Right ventricle myocardium inferior (tissue), 1 donor: ENCODE measurements at regions not wholly inside any gene's neighbourhood (a gene's known extent, or its start where the extent isn't known, plus 50 kb on each side); places are given as distances from the start of the nearest gene placed in this dataset.

Experiments used
- ATAC-seq: fragments of 200-7000 bp; cut with Tn5 transposase; one replicate; pipeline ENCODE4 v1.9.1; 2020; ENCODE audit warnings: mild to moderate bottlenecking, moderate library complexity
- DNase-seq: peaks from one replicate; pipeline ENCODE4 v3.0.0; 2021; ENCODE audit errors: missing footprints
- intact Hi-C: fragments of 100-400 bp; cut with DNase I; formaldehyde crosslinking; loops from one replicate; pipeline ENCODE4 v1.11.0; 2022
- donor health status: DM: no; HTN: yes; CAD: no; lungs with severe emphysema.

DNA sequence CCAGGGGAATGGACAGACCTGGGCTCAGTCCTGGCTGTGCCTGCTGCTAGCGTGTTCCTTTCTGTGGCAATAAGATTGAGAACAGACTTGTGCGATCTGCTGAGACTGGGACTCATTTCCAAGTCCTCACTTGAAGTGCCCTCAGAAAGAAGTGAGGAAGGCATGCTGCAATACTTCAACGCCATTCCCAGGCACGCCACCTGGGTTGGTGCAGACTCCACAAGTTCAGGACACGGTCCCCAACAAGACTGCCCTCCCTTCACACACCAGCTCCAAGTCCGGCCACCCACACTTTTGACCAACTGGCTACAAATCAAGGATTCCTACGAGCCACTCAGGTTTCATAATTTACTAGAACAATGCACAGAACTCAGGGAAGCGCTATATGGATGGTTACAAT lies 391.8 kb upstream of the SULF2 start:
- ATAC-seq (no peak), DNase-seq (no peak)
- intact Hi-C loops, result no loop called here

DNA sequence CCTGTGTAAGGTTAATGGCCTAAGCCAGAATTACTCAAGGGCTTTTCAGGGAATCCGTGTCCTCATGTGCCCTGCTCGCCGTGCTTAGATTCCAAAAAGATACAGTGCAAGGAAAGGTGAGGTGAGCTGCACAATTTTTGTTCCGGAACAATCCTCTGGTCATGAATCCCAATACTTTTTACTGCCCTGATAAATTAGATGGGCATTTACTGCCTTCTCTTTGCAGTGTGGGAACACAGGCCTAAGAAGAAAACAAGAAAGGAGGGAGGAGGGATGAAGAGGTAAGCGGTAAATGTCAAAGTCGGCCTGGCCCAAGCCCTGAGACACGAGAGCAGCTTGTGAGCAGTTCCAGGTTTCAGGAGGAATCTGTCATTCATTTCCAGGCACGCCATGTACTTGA lies 390.9 kb upstream of the SULF2 start:
- ATAC-seq (no peak), DNase-seq (no peak)
- intact Hi-C loops, result no loop called here

DNA sequence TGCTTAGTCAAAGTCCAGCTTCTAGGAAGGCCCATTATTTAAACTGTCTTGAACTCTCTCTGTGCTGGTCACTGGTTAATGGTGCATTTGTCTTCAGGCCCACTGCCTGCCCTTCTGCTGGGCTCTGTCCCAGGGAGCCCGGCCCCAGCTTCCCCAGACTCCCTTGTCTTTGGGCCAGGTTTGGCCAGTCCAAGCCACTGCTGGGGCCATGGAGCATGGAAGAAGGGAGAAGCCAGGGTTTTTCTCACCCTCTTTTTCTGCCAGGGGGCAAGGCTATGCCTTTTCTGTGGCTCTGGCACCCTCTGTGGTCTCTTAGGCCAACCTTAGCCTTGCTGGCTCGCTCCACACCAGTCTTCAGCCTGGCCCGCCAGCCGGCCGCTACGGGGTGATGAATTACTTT lies 390.0 kb upstream of the SULF2 start:
- intact Hi-C loops, result no loop called here

DNA sequence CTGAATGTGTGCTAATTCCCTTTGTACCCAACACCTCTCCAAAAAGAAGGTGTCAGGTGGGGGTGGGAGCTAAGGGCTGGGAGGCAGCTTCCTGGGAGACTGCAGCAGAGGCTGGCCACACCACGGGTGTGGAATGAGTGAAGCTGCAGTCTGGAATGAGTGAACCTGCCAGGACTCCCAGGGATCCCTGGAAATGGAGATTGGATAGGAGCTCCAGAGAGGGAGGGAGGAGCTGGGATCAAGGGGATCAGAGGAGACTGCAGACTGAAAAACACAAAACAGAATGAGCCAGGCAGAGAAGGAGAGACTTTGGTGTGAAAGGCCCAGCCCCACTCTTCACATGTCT lies 387.0 kb upstream of the SULF2 start:
- DNase-seq (no peak), ATAC-seq (no peak)
- intact Hi-C loops, result no loop called here

More for the DNA sequence above, 390.0 kb upstream of the SULF2 start:
- no peak for DNase-seq
- no peak for ATAC-seq

DNA sequence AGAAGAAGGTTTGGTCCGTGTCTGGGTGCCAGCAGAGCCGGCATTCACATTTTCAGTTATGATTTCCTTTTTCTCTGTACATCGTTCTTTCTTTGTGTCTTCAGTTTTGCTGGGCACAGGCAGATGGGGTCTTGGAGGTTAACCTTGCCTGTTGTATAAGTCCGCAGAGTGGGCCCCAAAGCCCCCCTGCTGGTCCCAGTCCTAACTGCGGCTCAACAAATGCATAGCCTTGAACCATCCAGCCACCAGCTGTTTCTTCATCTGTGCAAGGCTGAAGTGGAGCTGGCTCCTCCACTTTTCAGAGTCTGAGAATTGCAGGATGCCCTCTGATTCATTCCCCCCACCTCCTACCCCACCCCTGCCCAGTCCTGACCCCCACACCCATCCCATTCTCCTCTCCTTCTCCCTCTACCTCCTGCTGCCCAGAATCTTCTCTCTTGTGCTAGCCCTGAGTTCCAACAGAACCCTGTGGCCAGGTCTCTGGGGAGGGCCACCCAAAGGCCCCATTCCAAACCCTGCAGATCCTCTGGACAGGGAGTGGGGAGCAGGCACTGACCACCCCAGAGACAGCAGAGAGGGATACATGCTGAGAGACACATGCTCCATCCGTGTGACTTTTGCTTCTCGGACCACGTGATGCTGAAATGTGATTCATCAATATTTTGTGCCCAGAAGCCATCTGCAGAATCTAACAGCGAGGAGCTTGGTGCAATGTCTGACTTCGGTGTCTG lies 386.5 kb upstream of the SULF2 start:
- no peak for DNase-seq
- intact Hi-C loops, result no loop called here
- ATAC-seq, result no peak

DNA sequence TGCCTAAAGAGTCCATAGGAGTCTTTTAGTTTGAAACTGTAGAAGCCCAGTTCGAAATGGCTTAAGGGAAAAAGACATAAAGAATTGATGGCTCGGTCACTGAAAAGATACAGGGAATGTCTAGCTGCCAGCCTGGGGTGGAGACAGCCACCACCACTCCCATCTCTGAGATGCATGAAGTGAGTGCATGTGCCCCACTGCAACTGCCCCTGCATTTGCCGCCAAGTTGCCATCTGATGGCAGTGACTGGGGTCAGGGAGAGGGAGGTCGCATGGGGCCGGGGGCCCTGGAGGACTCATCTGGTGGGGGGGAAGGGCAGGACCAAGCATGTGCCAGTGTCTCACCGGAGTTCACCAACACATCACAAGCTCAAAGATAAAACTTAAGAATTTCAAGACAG lies 385.8 kb upstream of the SULF2 start:
- intact Hi-C loops, result no loop called here
- no peak for ATAC-seq
- no peak for DNase-seq

DNA sequence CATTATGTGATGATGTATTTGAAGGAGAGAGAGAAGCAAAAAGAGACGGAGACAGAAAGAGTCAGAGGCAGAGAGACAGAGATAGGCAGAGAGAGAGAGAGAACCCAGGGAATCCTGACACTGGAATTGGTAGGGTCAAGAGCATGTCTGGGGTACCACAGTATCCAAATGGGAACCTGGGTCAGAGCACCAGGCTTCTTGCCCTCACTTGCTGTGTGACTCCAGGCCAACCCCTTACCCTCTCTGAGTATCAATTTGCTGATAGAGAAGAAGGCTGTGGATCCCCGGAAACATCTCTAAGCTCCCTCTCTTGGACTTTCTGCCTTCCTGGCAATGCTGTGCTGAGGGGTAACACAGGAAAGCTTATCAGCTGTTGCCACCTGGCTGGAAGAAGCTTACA lies 385.3 kb upstream of the SULF2 start:
- DNase-seq, result no peak
- intact Hi-C loops, result no loop called here

DNA sequence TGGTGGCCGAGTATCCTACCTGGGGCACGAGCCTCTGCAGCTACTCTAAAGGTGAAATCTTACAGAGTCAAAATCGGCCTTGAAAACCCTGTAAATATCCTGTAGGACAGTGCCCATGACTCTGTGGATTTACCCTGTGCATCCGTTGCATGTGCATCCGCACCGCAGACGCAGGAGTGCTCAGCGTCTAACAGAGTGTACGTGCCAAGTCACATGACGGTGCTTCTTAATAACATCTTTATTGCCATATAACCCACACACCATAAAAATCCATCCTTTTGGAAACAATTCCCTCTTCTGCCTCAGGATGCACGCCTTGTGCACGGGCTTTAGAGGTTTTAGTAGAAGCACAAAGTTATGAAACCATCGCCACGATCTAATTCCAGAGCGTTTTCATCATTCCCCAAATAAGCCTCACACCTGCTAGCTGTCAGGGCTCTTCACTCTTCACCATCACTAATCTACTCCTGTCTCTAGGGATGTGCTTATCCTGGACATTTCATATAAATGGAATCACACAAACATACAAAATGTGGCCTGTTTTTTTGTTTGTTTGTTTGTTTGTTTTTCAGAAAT lies 384.5 kb upstream of the SULF2 start:
- no peak for DNase-seq
- intact Hi-C loops, result no loop called here

More for the DNA sequence above, 385.3 kb upstream of the SULF2 start:
- no peak for ATAC-seq

DNA sequence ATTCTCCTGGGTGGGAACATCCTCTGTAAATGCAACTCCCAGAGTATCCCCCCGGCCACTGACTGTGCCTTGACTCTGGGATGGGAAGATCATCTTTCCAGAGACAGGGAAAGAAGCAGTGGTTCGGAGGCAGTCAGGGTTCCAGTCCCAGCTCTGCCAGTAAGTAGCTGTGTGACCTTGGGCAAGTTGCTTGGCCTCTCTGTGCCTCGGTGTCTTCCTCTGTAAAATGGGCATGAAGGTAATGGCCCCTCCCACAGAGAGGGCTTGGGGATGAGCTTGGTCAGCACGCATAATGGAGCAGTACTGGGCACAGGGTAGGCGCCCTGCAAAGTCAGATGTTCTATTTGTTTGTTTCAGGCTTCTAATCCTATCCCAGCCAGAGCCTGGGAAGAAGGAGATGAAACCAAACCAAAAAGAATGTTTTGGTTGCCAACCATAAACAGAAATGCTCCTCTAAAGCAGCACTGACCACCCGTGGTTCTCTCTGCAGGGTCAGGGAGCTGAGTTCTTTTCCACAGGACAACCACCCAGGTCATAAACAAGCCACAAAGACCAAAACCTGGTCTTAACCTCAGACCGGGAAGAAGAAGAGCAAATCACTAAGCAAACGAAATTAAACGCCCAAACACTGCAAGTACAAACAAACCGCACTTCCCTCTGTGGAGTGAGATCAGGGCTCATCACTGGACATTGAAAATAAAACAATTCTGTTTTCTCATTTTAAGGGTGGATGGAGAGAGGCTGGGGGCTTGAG lies 381.0 kb upstream of the SULF2 start:
- intact Hi-C loops, result no loop called here
- ATAC-seq (no peak), DNase-seq (no peak)

More for the DNA sequence above, 384.5 kb upstream of the SULF2 start:
- no peak for ATAC-seq

DNA sequence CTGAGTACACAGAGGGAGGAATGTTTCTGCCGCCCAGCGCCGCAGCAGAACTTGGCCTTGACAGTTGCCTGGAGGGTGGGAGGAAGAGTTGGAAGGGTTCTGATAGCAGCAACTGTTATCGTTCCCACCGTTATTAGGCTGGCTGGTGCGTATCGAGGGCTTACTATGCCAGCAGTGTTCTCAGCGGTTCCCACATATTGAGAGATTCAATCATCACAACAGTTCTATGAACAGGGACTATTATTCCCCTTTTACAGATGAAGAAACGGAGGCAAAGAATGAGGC lies 380.1 kb upstream of the SULF2 start:
- intact Hi-C loops, result no loop called here
- DNase-seq, result no peak
- ATAC-seq, result no peak

DNA sequence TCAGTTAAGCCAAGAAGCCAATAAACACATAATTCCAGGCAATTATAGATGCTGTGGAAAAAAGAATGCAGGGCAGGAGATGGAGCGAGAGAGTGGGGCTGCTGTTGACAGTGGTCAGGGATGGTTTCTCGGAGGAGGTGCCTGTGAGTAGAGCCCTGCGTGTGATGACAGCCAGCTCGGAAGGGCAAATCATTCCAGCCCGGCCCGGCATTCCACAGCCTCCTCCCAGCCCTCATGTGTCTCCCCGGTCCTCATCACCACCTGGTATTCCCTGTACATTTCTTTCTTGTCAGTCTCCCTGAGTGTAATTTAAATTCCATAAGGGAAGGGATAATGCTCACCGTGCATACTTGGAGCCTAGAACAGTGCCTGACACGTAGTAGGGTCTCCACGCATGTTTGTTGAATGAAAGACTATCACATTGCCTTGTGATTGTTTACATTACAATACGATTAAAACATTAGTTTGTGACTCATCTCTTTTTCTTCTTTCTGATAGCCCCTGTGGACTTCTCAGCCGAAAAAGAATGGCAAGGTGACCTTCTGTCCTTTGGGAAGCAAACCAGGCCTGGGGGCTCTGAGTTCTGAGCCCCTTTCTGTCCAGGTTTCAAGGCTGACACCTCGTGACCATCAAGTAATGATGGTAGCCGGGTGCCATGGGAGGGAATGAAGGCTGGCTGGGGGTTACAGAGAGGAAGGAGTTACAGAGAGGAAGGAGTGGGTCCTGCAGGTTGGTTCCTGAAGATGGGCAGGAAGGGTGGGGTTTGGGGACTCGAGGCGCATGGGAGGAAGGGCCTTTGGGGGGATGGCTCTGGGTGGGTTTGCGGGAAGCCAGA lies 379.5 kb upstream of the SULF2 start:
- ATAC-seq (no peak), DNase-seq (no peak)
- intact Hi-C loops, result no loop called here

DNA sequence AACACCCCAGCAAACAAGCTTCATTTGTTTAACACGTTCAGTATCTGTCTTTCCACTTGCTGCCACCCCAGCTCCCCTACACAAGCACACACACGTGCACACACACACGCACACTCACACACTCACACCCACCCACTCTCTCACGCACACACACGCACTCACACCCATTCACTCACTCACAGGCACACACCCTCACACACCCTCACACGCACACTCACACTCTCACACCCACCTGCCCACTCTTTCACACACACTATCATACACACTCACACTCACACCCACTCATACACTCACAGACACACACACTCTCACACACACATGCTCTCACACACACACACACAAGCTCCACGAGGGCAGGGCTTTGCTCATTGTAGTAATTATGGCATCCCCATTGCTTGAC lies 378.8 kb upstream of the SULF2 start:
- no peak for ATAC-seq
- intact Hi-C loops, result no loop called here
- no peak for DNase-seq

DNA sequence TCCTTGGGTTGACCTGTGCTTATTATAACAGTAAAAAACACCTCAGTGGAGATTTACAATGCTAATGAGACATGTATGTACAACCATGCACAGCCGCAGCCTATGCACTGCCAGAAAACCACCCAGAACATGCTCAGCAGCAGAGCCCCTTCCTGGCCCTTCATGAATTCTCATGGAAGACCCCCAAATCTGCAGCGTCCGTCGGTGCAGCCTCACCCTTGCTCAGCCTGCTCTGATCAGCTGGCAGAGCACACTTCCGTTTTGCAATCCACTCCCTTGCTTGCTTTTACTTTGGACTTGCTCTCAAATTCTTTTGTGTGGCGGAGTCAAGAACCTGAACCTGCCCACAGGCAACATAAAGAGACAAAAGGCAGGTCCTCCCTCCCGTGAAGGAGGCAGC lies 378.2 kb upstream of the SULF2 start:
- no peak for DNase-seq
- no peak for ATAC-seq
- intact Hi-C loops, result no loop called here

DNA sequence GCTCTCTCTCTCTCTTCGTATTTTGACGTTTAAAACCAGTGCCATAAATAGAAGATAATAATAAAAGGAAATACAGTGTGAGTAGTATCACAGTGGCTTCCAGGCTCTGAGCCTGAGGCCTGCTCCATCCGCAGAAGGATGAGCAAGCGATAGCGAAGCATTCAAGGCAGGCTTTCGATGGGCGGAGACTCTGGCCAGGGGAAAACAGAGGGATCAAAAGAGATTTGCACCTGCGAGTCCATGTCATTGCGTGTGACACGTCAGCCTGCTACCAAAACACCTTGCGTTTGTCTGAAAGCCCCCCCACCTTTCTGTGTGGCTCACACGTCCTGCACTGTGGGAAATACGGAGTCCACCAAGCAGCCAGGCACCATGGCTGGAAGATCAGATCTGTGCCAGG lies 377.3 kb upstream of the SULF2 start:
- intact Hi-C loops, result no loop called here
- ATAC-seq (no peak), DNase-seq (no peak)

DNA sequence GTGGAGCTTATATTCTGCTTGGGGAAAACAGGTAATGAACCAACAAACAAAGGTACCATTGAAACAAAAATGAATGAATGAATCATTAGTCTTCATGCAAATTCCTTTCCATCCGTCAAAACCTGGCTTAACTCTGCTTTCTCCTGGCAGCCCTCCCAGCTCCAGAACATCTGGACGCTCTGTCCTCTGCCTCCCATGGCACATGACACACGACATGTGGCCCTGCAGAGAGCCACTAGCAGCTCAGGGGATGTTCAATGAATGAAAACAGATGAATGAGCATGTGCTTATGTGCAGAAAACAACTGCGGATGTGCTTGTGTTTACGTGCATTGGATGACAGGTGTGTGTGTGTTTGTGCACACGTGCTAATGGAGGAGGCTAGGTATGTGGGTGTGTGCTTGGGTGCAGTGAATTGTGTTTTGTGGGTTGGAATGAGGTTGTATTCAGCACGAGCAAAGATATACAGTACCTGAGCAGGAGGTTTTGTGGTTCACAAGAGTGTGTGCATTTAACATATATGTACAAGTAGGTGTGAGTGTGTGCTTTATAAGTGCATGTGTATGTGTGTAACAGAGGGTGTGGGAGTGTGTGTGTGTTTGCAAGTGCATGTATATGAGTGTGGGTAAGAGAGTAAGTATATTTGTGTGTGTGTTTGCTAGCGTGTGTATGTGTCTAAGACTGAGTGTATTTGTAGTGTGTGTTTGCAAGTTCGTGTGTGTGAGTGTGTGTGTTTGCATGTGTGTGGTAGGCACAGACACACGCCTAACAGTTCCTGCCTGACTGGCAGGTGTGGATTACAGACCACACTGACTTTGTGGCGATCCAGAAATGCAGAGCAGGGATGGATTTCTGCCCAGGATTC lies 374.1 kb upstream of the SULF2 start:
- intact Hi-C loops, result no loop called here
- DNase-seq, result no peak
- no peak for ATAC-seq

DNA sequence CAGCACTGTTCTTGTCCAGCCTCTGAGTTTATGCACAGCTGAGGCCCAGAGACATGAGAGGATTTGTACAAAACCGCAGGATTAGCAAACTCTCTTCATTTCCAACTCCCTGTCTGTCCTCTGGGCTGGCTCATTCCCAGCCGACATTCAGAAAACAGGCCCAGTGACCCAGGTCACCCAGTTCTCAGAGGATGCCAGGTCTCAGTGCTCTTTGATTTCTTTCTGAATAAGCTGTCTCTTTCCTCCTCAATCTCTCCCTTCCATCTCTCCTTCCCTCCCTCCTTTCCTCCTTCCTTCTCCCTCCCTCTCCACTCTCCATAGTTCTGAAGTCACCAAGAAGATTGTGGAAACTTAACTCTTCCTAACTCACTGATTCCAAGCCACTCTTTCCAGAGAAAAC lies 372.7 kb upstream of the SULF2 start:
- ATAC-seq (no peak), DNase-seq (no peak)
- intact Hi-C loops, result no loop called here

DNA sequence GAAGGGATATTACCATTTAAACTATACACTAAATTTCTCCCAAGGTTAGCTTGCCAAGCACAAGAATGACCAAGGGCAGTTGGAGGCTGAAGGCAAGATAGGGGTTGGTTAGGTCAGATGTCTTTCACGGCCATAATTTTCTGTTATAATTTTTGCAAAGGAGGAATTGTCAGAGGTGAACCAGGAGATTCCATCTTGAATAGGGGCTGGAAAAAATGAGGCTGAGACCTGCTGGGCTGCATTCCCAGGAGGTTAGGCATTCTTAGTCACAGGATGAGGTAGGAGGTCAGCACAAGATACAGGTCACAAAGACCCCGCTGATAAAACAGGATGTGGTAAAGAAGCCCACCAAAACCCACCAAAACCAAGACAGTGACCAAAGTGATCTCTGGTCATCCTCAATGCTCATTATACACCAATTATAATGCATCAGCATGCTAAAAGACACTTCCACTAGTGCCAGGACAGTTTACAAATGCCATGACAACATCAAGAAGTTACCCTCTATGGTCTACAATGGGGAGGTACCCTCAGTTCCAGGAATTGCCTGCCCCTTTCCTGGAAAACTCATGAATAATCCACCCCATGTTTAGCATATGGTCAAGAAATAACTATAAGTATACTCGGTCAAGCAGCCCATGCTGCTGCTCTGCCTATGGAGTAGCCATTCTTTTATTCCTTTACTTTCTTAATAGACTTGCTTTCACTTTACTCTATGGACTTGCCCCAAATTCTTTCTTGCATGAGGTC lies 371.8 kb upstream of the SULF2 start:
- ATAC-seq (no peak), DNase-seq (no peak)
- intact Hi-C loops, result no loop called here

DNA sequence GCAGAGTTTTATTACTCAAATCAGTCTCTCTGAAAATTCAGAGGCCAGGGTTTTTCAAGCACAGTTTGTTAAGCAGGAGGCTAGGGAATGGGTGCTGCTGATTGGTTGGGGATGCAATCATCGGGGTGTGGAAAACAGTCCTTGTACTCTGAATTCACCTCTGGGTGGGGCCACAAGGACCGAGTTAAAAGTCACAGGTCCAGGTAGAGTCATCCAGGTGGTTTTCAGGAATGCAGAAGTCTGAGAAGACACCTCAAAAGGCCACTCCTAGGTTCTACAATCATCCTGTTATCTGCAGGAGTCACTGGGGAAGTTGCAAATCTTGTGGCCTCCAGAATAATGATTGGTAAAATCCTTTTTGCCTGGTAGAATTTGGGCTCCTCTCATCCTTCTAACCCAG lies 371.2 kb upstream of the SULF2 start:
- no peak for ATAC-seq
- DNase-seq, result no peak
- intact Hi-C loops, result no loop called here
